Cardiac muscle cell (in vitro differentiated cells and primary cell): ENCODE measurements at regions not wholly inside any gene's neighbourhood (a gene's known extent, or its start where the extent isn't known, plus 50 kb on each side); places are given as distances from the start of the nearest gene placed in this dataset.

Experiments used
- DNase-seq, 2 donors: peaks; one replicate each; pipeline versions ENCODE4 v3.0.0 to v3.0.0-alpha.2; 2010 to 2017; ENCODE audit warnings: low read depth in 1 of 2, low spot score in 1 of 2
- H3K27ac ChIP-seq: fragments of 200-600 bp; sonication (generic); 2 replicates; pipeline ENCODE4 v1.5.1; 2016
- H3K27me3 ChIP-seq: fragments of 200-600 bp; sonication (generic); 2 replicates; pipeline ENCODE4 v1.6.0; 2016; ENCODE audit warnings: control low read depth
- H3K36me3 ChIP-seq: fragments of 200-600 bp; sonication (generic); 2 replicates; pipeline ENCODE4 v1.5.1; 2016; ENCODE audit warnings: control low read depth
- H3K4me1 ChIP-seq: fragments of 200-600 bp; sonication (generic); 2 replicates; pipeline ENCODE4 v1.8.1; 2017; ENCODE audit warnings: low read depth, mild to moderate bottlenecking, mixed run types
- H3K4me3 ChIP-seq: fragments of 200-600 bp; sonication (generic); 2 replicates; pipeline ENCODE4 v1.5.1; 2016; ENCODE audit warnings: mild to moderate bottlenecking
- H3K9me3 ChIP-seq: fragments of 200-600 bp; sonication (generic); 2 replicates; pipeline ENCODE4 v1.5.1; 2017; ENCODE audit warnings: low read depth, mild to moderate bottlenecking, control low read depth
- CTCF ChIP-seq: IDR thresholded peaks from 2 replicates; pipeline ENCODE4 v1.5.1; 2012; ENCODE audit warnings: low read depth, mild to moderate bottlenecking, low read length

GRCh38 chr6:14217728-14218518 is 100.4 kb downstream of the CD83 start:
- Histone ChIP-seq H3K27me3 (no peaks in the 10 kb centered on the region), H3K9me3 (no peaks in the 10 kb centered on the region), H3K4me1 (peaks cover 6% of the 10 kb centered on the region), H3K36me3 (no peaks in the 10 kb centered on the region), H3K4me3 (no peak overlapping the region), H3K27ac (no peak overlapping the region)
- no peak for DNase-seq
- no peak for TF ChIP-seq CTCF

GRCh38 chr6:14218519-14218800 is 100.9 kb downstream of the CD83 start:
- no peaks in the 10 kb centered on the region for H3K9me3 ChIP-seq
- no peaks in the 10 kb centered on the region for H3K27me3 ChIP-seq
- H3K27ac ChIP-seq, result no peak overlapping the region
- H3K4me1 ChIP-seq, result peaks cover 6% of the 10 kb centered on the region
- TF ChIP-seq CTCF, result no peak
- H3K36me3 ChIP-seq, result no peaks in the 10 kb centered on the region
- no peak for DNase-seq
- no peak overlapping the region for H3K4me3 ChIP-seq

- TF ChIP-seq CTCF, result no peak
These were observed 104.2 kb downstream of the CD83 start for GRCh38 chr6:14221564-14222279.

GRCh38 chr6:14222956-14223355 is 105.4 kb downstream of the CD83 start:
- no peaks in the 10 kb centered on the region for H3K27me3 ChIP-seq
- H3K9me3 ChIP-seq, result no peaks in the 10 kb centered on the region
- TF ChIP-seq CTCF, result no peak
- DNase-seq, result no peak
- H3K4me1 ChIP-seq, result peaks cover 16% of the 10 kb centered on the region
- H3K27ac ChIP-seq, result no peak overlapping the region
- no peak overlapping the region for H3K4me3 ChIP-seq
- H3K36me3 ChIP-seq, result no peaks in the 10 kb centered on the region

More at GRCh38 chr6:14221564-14222279, 104.2 kb downstream of the CD83 start:
- no peaks in the 10 kb centered on the region for H3K9me3 ChIP-seq
- no peaks in the 10 kb centered on the region for H3K36me3 ChIP-seq
- no peaks in the 10 kb centered on the region for H3K27me3 ChIP-seq
- no peak overlapping the region for H3K27ac ChIP-seq
- DNase-seq, result no peak
- peaks cover 16% of the 10 kb centered on the region for H3K4me1 ChIP-seq
- no peak overlapping the region for H3K4me3 ChIP-seq

GRCh38 chr6:14224359-14225103 is 107.0 kb downstream of the CD83 start:
- Histone ChIP-seq H3K27ac (no peak overlapping the region), H3K36me3 (no peaks in the 10 kb centered on the region), H3K4me1 (peaks cover 16% of the 10 kb centered on the region), H3K9me3 (no peaks in the 10 kb centered on the region), H3K4me3 (no peak overlapping the region), H3K27me3 (no peaks in the 10 kb centered on the region)
- DNase-seq, result no peak
- no peak for TF ChIP-seq CTCF
